ENCODE measurements at regions not wholly inside any gene's neighbourhood (a gene's known extent, or its start where the extent isn't known, plus 50 kb on each side); places are given as distances from the start of the nearest gene placed in this dataset.
"Not testable (repeated sequence)": the region's sequence is repeated elsewhere in the genome, so short reads cannot be mapped to it uniquely, and the experiment has no call there.

GRCh38 chr5:87048156-87048555 lies 219.5 kb upstream of the RASA1 start:
- Histone ChIP-seq H3K4me3 (ENCODE audit: low read length) (no peak overlapping the region), H3F3A (ENCODE audit: control insufficient read depth, insufficient read depth) (no peaks in the 10 kb centered on the region), H3K36me3 (ENCODE audit: control insufficient read depth, low read length) (no peaks in the 10 kb centered on the region), H3K27ac (ENCODE audit: low read depth, low read length) (no peak overlapping the region), H3K27me3 (ENCODE audit: control insufficient read depth, low read length) (no peaks in the 10 kb centered on the region; the same call in 1 of the 2 replicates), H3K9me2 (replicated peaks; ENCODE audit: control insufficient read depth, low read length) (no peaks in the 10 kb centered on the region), H3K4me1 (ENCODE audit: control insufficient read depth, low read length) (no peaks in the 10 kb centered on the region), H4K20me1 (ENCODE audit: control insufficient read depth, insufficient read depth, low read depth, low read length) (no peaks in the 10 kb centered on the region), H3K79me2 (ENCODE audit: control insufficient read depth, low read length) (no peaks in the 10 kb centered on the region), H3K9me3 (ENCODE audit: control insufficient read depth, insufficient read depth, low read length) (no peaks in the 10 kb centered on the region), H3K4me2 (ENCODE audit: low read length) (no peak overlapping the region)
- TF ChIP-seq CTCF (IDR thresholded peaks at IDR 0.05; ENCODE audit: low read depth, low read length, poor library complexity, severe bottlenecking) = no peak
- no peak for TF ChIP-seq EZH2phosphoT487 (IDR thresholded peaks at IDR 0.05; ENCODE audit: borderline replicate concordance, low read length)

DNA sequence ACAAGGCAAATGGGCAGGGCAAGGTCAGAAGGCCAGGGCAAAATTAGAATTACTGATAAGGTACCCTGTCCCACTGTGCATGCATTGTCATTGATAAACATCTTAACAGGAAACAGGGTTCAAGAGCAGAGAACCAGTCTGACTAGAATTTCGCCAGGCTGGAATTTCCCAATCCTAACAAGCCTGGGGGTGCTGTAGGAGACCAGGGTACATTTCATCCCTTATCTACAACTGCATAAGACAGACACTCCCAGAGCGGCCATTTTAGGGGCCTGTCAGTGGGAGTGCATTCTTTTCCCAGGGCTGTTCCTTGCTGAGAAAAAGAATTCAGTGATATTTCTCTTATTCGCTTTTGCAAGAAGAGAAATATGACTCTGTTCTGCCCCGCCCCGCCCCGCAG lies 218.7 kb upstream of the RASA1 start:
- not testable (repeated sequence) for H3K4me2 ChIP-seq (ENCODE audit: low read length); H3K36me3 ChIP-seq (ENCODE audit: control insufficient read depth, low read length); H4K20me1 ChIP-seq (ENCODE audit: control insufficient read depth, insufficient read depth, low read depth, low read length); H3K4me3 ChIP-seq (ENCODE audit: low read length); H3K79me2 ChIP-seq (ENCODE audit: control insufficient read depth, low read length); H3K9me3 ChIP-seq (ENCODE audit: control insufficient read depth, insufficient read depth, low read length); H3F3A ChIP-seq (ENCODE audit: control insufficient read depth, insufficient read depth); H3K9me2 ChIP-seq (replicated peaks; ENCODE audit: control insufficient read depth, low read length); H3K27ac ChIP-seq (ENCODE audit: low read depth, low read length); H3K4me1 ChIP-seq (ENCODE audit: control insufficient read depth, low read length); H3K27me3 ChIP-seq (ENCODE audit: control insufficient read depth, low read length)

GRCh38 chr5:87051502-87052113 lies 216.1 kb upstream of the RASA1 start:
- Histone ChIP-seq H3K9me3 (ENCODE audit: control insufficient read depth, insufficient read depth, low read length) (no peaks in the 10 kb centered on the region), H3K27ac (ENCODE audit: low read depth, low read length) (no peak overlapping the region), H4K20me1 (ENCODE audit: control insufficient read depth, insufficient read depth, low read depth, low read length) (no peaks in the 10 kb centered on the region), H3K36me3 (ENCODE audit: control insufficient read depth, low read length) (no peaks in the 10 kb centered on the region), H3K27me3 (ENCODE audit: control insufficient read depth, low read length) (no peaks in the 10 kb centered on the region), H3K4me2 (ENCODE audit: low read length) (no peak overlapping the region), H3K4me1 (ENCODE audit: control insufficient read depth, low read length) (no peaks in the 10 kb centered on the region), H3K9me2 (replicated peaks; ENCODE audit: control insufficient read depth, low read length) (no peaks in the 10 kb centered on the region), H3K79me2 (ENCODE audit: control insufficient read depth, low read length) (no peaks in the 10 kb centered on the region), H3F3A (ENCODE audit: control insufficient read depth, insufficient read depth) (no peaks in the 10 kb centered on the region), H3K4me3 (ENCODE audit: low read length) (no peak overlapping the region)
- TF ChIP-seq CTCF (IDR thresholded peaks at IDR 0.05; ENCODE audit: low read depth, low read length, poor library complexity, severe bottlenecking) (no peak), EZH2phosphoT487 (IDR thresholded peaks at IDR 0.05; ENCODE audit: borderline replicate concordance, low read length) (no peak)

GRCh38 chr5:87053146-87053545 lies 214.5 kb upstream of the RASA1 start:
- no peaks in the 10 kb centered on the region for H3K36me3 ChIP-seq (ENCODE audit: control insufficient read depth, low read length)
- H3K79me2 ChIP-seq (ENCODE audit: control insufficient read depth, low read length) = no peaks in the 10 kb centered on the region
- H3K4me3 ChIP-seq (ENCODE audit: low read length) = no peak overlapping the region
- no peaks in the 10 kb centered on the region for H3F3A ChIP-seq (ENCODE audit: control insufficient read depth, insufficient read depth)
- H3K4me2 ChIP-seq (ENCODE audit: low read length) = no peak overlapping the region
- TF ChIP-seq EZH2phosphoT487 (IDR thresholded peaks at IDR 0.05; ENCODE audit: borderline replicate concordance, low read length) (no peak), CTCF (IDR thresholded peaks at IDR 0.05; ENCODE audit: low read depth, low read length, poor library complexity, severe bottlenecking) (no peak)
- H3K27ac ChIP-seq (ENCODE audit: low read depth, low read length) = no peak overlapping the region
- H4K20me1 ChIP-seq (ENCODE audit: control insufficient read depth, insufficient read depth, low read depth, low read length) = no peaks in the 10 kb centered on the region
- H3K9me2 ChIP-seq (replicated peaks; ENCODE audit: control insufficient read depth, low read length) = no peaks in the 10 kb centered on the region
- H3K27me3 ChIP-seq (ENCODE audit: control insufficient read depth, low read length) = no peaks in the 10 kb centered on the region
- H3K9me3 ChIP-seq (ENCODE audit: control insufficient read depth, insufficient read depth, low read length) = no peaks in the 10 kb centered on the region
- H3K4me1 ChIP-seq (ENCODE audit: control insufficient read depth, low read length) = no peaks in the 10 kb centered on the region
